GM21737 (cell line): ENCODE measurements at regions not wholly inside any gene's neighbourhood (a gene's known extent, or its start where the extent isn't known, plus 50 kb on each side); places are given as distances from the start of the nearest gene placed in this dataset.

Experiments used
- ATAC-seq: cut with Tn5 transposase; IDR thresholded peaks from one replicate; pipeline ENCODE4 v1.9.1; 2021; ENCODE audit warnings: mild to moderate bottlenecking, moderate library complexity; ENCODE audit not compliant: unreplicated experiment

GRCh38 chr2:189267925-189268579, 88.5 kb upstream of the COL5A2 start:
- ATAC-seq = no peak

GRCh38 chr2:189268763-189269162, 89.2 kb upstream of the COL5A2 start:
- ATAC-seq = no peak

GRCh38 chr2:189273734-189274133, 94.2 kb upstream of the COL5A2 start:
- ATAC-seq = no peak

- no peak for ATAC-seq
Observed at GRCh38 chr2:189274361-189274760, 94.8 kb upstream of the COL5A2 start.

GRCh38 chr2:189276277-189276676, 96.7 kb upstream of the COL5A2 start:
- ATAC-seq = no peak

GRCh38 chr2:189281201-189281600, 101.6 kb upstream of the COL5A2 start:
- no peak for ATAC-seq

- no peak for ATAC-seq
Observed at GRCh38 chr2:189285349-189285748, 105.8 kb upstream of the COL5A2 start.

- no peak for ATAC-seq
Observed at GRCh38 chr2:189285962-189286645, 106.5 kb upstream of the COL5A2 start.

GRCh38 chr2:189287363-189287762, 107.8 kb upstream of the COL5A2 start:
- ATAC-seq = no peak

- ATAC-seq = no peak
Observed at GRCh38 chr2:189287982-189288521, 108.5 kb upstream of the COL5A2 start.

- ATAC-seq = no peak
Observed at GRCh38 chr2:189291460-189291859, 111.9 kb upstream of the COL5A2 start.

GRCh38 chr2:189293164-189293563, 113.6 kb upstream of the COL5A2 start:
- ATAC-seq = no peak

GRCh38 chr2:189297446-189297845, 117.9 kb upstream of the COL5A2 start:
- no peak for ATAC-seq

GRCh38 chr2:189298038-189298437, 118.5 kb upstream of the COL5A2 start:
- no peak for ATAC-seq

- ATAC-seq = no peak
Observed at GRCh38 chr2:189298481-189298880, 118.9 kb upstream of the COL5A2 start.

- no peak for ATAC-seq
Observed at GRCh38 chr2:189299974-189300373, 120.4 kb upstream of the COL5A2 start.

- no peak for ATAC-seq
Observed at GRCh38 chr2:189300916-189301315, 121.4 kb upstream of the COL5A2 start.

GRCh38 chr2:189302274-189302948, 122.8 kb upstream of the COL5A2 start:
- ATAC-seq = no peak

GRCh38 chr2:189304360-189304759, 124.8 kb upstream of the COL5A2 start:
- ATAC-seq = no peak

GRCh38 chr2:189305291-189305943, 125.9 kb upstream of the COL5A2 start:
- no peak for ATAC-seq

- no peak for ATAC-seq
Observed at GRCh38 chr2:189306525-189306924, 127.0 kb upstream of the COL5A2 start.
